C1 segment of cervical spinal cord (tissue), 14 donors: ENCODE measurements at regions not wholly inside any gene's neighbourhood (a gene's known extent, or its start where the extent isn't known, plus 50 kb on each side); places are given as distances from the start of the nearest gene placed in this dataset.

Experiments used
- DNase-seq, 14 donors: peaks; one replicate each; lab custom pipeline; 2025; lab: John Stamatoyannopoulos, UW

DNA sequence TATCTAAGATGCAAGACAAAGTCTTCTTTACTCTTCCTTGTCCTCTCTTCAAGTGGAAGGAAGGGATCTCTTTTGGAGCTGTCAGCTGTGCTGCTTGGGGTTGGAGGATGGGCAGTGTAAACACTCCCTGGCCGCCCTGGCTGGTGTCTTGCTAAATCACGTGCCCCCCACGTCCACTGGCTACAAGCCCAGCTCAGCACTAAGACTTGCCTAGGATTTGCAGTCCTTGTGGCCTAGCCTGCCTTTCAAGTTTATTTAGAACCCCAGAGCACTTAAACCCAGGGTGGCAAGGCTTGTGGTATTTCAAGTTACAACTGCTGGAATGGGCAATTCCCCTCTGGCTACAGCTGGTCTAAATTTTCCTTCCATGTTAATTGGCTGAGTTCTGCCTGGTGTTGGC, 272.4 kb upstream of the MYO3A start:
- no peak for DNase-seq

DNA sequence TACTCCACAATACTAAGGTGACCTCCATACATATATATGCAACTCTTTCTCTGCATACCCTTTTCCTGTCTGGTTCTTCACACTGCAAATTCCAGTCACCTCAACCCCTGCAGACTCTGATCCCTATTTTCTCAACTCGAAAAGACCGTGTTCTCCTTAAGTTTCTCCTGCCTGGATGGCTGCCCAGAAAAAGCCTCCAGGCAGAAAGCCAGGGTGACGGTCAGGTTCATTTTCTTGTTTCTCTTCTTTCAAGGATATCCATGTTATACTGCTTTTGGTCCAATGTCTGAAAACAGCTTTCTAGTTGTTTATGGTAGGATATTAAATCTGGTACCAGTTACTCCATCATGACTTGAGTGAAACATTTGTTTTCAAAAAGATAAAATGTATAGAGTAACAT, 267.8 kb upstream of the MYO3A start:
- peak in 7 of 14 donors; percentile 9 to 44 (median 20) for DNase-seq

DNA sequence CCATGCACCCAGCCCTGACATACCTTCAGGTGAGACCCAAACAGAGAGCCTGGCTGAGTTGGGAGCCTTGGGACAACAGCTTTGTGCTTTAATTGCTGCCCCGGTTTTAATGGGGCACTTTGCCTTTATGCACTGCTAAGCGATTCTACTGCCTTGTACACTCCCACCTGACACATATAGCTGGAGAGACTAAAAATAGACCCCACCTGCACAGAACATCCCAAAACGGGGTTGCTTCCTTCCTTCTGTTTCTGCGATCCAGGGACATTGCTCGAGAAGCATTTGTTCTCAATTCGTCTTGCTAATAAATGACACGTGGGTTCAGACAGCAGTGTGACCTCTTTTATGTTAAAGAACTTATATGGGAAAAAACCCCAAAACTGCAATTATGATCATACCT, 258.8 kb upstream of the MYO3A start:
- DNase-seq: peak in 1 of 14 donors; percentile 26

DNA sequence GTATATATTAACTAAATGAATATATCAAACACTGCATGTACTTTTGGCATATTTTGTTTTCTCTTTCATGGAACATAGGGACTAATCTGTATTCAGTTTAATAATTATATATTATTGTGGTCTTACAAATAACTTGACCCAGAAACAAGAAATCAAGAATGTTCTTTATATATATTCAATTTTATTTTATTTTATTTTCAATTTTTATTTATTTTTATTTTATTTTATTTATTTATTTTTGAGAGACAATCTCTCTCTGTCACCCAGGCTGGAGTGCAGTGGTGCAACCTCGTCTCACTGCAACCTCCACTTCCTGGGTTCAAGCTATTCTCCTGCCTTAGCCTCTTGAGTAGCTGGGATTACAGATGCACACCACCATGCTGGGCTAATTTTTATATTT, 258.4 kb upstream of the MYO3A start:
- DNase-seq: no peak

DNA sequence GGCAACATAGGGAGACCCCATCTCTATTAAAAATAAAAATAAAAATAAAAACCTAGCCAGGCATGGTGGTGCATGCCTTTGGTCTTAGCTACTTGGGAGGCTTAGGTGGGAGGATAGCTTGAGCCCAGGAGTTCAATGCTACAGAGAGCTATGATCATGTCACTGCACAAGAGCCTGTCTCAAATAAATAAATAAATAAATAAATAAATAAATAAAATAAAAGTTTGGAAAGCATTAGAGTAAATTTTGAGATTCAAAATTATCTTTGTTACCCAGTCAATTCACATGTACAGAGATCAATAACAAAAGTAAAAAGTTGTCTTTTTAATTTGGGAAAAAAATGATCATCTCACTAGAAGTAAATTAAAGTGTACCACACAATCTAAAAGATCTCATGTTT, 255.8 kb upstream of the MYO3A start:
- DNase-seq: no peak

DNA sequence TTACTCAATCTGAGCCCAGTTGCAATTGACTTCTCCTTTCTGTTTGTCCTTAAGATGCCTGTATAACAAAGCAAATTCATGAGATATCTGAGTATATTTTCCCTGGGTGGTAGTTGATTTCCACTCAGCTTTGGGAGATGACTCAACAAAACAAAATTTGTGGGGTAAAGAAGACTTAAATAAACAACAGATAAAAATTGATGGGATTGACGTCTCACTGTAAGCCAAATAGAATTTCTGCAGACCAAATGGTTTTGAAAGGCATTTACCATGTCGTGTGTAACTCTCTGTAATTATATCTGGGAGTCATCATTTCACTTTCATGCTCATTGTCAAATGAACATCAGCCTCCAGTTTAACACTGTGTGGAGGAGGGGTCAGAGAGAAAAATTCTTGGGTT, 255.4 kb upstream of the MYO3A start:
- no peak for DNase-seq

DNA sequence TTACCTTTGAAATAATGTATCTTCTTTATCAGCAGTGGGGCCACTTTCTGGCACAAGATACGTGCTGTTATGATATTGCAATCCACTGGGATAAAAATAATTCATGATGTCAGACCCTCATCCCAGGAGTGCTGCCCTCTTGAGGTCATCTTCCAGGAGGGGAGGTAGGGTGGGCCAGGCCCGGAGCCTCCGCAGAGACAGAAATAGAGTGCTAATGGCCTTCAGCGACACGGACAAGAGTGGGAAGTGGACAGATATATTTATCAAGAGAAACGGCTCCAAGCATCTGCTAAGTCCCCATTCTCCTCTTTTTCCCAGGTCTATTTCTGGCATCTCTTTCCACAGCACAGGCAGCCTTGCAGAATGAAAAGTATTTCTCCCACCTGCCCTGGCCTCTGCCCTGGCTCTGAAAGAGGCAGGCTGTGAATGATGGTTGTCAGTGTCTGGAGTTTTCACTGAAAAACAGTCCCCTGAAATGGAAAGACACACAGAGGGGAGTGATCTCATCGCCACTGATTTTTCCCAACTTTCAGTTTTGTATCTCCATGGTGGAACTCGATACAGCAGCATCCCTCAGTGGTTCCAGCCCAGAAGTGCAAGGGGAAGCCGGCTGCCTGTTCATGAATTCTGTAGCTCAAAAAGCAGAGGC, 251.7 kb upstream of the MYO3A start:
- peak in 9 of 14 donors; percentile 37 to 89 (median 65) for DNase-seq

DNA sequence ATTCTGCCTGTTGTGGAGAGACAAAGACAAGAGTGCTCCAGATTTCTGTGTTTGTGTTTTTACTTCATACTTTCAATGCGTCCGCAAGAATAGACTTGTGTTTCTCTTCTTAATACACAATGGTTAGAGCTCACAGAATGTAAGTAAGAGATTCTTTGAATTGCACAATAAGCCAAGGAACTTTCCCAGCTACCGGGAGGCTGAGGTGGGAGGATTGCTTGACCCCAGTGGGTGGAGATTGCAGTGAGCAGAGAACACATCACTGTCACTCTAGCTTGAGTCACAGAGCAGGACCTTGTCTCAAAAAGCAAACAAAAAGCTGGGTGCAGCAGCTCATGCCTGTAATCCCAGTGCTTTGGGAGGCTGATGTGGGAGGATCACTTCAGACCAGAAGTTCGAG, 250.7 kb upstream of the MYO3A start:
- DNase-seq: no peak

DNA sequence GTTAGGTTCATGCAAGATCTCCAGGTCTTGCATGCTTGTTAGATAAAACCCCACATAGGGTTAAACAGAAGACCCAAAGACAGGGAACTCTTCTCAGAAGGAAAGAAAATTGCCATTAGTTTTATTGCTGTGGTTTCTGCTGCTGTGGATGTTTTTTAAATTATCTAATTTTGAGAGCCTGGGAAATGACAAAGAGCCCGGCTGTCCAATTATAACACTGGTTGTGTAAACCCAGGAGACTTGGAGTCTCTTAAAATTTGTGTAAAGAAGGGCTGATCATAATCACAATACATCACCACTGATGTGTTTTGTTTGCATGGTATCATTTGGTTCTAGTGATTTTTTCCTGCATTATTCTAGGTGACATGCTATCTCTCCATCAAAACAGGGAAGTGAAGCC, 246.5 kb upstream of the MYO3A start:
- no peak for DNase-seq

DNA sequence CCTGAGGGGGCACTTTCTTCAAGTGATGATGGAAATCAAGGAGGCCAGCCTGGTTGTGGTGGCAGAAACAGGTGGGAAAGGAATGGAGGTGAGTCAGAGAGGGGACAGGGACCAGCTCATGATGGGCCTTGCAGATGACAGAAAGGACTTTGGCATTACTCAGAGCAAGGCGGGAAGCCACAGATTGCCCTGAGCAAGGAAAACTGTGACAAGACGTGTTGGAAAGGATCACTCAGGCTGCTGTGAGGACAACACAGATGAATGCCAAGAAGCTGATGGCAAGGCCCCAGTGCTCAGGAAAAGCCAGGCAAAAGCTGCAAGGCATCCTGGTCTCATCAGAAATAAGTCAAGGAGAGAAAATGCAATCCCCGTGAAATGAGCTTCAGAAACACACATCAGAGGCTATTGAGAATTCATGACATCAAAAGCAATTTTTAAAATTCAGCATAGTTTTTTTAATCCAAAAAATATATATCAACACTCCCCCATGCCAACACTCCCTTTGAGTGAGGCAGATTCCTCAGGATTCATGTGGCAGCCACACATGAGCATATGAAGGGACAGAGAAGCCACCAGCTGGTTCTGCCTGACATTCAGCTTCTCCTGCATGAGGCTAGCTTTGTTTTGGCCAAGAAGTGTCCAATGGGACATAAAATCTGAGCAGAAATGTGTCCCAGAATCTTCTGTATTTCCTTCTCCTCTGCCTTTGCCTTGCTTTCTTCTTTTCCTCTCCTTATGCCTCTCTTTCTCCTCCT, 244.5 kb upstream of the MYO3A start:
- DNase-seq: peak in 9 of 14 donors; percentile 9 to 92 (median 25)

DNA sequence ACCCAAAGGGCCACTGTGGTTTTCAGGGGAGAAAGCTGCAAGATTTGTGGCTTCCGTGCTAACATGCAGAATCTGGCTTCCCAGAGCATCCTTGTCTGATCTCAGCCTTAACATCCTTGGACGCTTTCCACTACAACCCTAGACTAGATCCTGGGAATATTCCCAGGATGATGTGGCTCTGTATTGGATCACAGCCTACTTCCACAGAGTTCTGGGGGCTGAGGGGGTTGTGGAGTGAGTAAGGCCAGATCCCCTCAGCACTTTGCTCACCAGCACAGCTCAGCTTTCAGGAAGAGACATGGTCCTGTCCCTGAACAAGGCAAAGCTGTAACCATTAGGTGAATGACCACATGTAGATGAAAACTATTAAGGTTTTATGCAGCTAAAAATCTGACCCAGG, 241.3 kb upstream of the MYO3A start:
- peak in 2 of 14 donors; percentile 18 to 38 for DNase-seq

DNA sequence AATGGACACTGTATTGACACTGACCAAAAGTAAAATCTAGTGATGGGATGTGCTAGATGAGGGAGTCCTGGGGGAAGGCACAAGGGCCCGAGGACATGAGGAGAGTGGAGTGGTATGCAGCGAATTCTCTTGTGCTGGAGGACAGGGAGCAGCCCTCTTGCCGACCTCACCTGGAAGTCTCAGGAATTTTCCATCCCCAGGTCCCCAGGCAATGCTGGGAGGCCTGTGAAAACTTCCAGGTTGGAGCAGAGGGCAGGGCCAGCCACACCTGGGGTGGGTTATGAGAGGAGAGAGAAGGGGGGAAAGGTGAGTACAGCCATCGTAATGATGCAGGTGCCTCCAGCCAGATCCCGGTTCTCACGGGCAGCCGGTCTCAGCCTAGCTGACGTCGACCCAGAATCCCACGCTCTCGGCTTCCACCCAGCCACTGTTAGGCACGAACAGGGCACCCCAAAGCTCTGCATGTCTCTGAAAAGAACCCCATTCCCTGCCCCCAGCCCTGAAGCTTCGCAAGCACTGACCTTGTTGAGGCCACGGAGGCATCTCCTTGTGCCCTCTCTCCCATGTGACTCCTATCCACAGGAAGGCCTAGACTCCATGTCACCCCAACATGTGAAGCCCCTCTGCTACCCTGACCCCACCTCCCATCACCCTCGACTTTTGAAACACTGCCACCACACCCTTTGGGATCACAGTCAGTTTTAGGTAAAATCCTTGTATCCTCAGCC, 239.7 kb upstream of the MYO3A start:
- DNase-seq: no peak

DNA sequence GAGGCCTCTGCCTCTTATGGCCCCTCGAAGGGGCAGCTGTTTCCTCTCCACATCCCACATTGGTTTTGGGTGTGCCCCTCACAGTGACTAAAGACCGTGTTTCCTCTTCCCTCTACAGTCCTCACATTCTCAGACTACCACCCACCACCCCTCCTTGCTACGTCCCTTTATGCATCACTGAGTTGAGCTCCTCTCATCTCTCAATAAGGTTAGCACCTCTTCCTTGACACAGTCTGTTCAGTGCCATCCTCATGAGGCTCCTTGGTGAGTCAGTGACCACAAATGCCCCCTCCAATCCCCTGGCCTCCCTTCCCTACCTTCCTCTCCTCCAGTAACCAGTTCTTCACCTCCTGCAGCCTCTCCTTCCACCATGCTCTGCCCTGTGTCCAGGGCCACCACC, 239.1 kb upstream of the MYO3A start:
- no peak for DNase-seq

DNA sequence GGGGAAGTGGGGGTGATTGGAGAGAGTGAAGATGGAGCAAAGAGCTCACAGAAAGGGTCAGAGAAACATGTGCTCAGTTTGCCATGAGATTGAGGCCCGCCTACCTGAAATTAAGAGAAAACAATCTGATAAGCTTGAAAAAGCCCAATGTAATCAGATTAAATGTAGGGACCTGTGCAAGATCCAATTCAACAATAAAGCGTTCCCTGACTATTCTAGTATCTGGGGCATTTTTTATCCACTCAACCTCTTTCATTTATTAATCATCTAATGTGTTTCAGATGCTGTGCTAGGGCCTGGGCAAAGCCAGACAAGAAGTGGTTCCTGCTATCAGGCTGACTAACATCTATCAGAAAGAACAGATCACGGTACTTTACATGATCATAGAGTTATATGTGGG, 238.4 kb upstream of the MYO3A start:
- DNase-seq: no peak

DNA sequence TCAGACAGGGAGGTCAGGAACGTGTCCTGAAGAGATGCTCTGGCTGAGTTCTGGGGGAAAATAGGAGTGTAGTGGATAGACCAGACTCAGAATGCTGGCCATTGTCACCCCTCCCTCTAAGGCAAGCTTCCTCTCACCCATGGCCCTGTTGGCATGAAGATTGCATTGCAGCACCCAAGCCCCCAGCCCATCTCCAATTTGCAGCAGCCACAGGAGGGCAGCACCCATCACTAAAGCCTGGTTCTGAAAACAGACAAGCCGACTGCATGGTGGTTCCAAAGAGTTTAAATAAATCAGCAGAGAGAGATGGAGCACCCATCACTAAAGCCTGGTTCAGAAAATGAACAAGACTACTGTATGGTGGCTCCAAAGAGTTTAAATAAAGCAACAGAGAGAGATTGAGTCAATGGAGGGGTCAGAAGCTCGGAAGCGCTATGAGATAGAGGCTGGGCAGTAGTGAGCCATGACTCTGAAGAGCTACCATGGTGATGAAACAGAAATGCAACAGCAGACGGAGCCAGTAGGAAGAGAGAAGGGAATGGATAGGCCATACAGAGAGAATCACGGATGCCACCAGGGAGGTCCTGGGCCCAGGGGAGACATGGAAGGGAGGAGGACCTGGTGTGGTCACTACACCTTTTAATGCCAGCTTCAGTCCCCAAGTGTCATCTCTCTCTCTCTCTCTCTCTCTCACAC, 237.9 kb upstream of the MYO3A start:
- no peak for DNase-seq

DNA sequence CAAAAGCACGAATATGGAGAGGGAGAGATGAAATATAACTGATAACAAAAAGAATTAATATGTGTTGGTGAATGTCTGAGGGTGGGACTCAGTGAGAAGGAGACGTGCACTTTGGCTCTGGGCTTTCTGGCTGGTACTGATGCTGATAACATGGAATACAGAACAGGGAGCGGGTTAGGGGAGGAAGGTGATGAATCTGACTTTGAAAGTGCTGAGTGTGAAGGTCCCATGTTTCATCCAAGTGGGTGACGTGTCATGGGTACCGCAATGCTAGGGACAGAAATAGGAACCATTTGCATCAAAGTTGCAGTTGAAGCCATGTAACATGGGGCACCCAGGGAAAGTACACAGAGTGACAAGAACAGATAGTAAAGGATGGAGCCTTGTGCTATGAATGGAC, 236.6 kb upstream of the MYO3A start:
- DNase-seq: no peak

DNA sequence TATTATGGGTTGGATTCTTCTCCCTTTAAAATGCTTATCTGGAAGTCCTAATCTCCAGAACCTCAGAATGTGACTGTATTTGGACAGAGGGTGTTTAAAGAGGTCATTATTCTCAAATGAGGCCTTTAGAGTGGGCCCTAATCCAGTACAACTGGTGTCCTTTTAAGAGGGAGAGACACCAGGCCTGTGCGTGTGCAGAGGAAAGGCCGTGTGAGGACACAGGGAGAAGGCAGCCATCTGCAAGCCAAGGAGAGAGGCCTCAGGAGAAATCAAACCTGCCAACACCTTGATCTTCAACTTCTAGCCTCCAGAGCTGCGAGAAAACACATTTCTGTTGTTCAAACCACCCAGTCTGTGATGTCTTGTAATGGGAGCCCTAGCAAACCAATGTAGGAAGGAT, 235.4 kb upstream of the MYO3A start:
- DNase-seq: peak in 1 of 14 donors; percentile 30

DNA sequence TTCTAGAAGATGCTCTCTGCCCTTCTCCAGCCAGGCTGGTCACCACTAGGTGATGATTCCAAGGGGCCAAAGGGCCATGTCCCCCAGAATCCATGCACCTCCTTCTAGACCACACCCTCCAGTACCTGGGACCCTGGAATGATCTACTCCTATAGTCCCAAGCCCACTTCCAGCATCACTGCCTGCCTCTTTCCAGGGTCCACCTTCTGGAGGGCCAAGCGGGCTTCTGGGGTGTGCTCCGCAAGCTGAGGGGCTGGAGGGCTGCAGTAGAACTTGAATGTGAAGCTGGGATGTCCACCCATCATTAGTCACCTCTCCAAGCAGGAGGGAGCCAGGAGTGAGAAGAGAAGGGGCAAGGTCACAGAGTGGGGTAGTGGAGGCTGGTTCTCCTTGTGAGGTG, 234.4 kb upstream of the MYO3A start:
- no peak for DNase-seq

DNA sequence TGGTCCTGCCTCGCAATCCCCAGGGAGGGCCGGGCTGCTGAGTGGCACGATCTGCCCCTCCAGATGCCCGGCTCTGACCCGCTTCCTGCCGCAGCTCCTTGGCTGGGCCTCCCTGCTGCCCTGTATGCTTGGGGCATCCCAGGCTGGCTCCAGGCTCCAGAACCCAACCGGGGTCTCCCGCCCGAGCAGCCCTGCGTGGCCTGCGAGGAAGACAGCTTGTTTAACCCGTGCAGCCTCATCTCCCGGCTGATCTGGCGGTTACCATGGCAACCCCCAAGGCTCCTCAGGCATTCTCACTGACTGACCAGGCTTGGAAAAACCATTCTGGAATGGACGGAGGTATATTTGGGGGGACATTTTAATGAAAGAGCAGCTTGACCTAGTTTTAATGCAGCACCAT, 232.4 kb upstream of the MYO3A start:
- peak in 2 of 14 donors; percentile 8 to 80 for DNase-seq

DNA sequence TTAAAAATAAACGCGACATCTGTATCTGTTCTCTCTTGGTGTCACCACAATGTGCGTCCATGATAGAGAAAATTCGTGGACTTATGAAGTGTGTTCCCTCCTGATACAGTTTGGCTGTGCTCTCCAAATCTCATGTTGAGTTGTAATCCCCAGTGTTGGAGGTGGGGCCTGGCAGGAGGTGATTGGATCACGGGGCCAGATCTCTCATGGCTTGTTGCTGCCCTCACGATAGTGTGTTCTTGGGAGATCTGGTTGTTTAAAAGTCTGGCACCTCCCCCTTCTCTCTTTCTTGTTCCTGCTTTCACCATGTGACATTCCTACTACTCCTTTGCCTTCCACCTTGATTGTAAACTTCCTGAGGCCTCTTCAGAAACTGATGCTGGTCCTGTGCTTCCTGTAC, 229.4 kb upstream of the MYO3A start:
- DNase-seq: no peak

DNA sequence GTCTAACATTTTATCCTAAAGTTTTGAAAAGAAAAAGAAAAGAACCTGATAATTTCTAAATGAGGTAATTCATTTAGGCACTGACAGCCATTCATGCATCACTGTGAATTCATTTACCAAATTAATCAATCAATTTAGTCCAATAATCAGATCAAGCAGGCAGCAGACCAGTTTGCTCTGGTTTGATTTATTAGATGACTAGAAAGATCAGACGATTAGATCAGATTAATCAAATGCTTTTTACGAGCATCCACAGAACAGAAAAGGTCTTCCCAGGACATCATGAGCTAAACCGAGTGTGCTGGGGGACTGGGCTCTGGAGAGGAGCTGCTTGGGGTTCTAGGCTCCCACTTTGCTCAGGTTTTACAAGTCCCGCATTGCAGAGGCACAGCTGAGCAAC, 226.5 kb upstream of the MYO3A start:
- DNase-seq: no peak

DNA sequence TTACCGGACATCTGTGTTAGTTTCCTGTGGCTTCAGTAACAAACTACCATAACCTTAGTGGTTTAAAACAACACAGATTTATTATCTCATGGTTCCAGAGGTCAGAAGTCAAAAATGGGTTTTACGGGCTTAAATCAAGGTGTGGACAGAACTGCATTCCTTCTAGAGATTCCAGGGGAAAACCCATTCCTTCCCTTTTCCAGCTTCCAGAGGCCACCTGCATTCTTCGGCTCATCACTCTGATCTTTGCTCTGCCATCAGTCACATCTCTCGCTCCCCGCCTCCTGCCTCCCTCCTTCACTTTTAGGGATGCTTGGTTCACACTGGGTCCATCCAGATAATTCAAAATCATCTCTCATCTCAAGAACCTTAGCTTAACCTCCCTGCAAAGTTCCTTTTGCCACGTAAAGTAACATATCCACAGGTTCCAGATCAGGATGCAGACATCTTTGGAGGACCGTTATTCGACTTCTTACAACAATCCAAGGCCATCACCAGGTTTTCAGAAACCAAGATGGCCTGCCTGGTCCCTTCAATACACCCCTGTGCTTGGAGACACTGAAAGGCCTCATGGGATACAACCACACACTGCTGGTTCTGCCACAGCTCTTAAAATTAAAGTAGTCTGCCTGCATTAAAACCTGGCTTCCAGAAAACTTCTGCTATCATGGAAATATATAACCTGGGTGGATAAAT, 225.9 kb upstream of the MYO3A start:
- DNase-seq: no peak
